ENCODE measurements at regions not wholly inside any gene's neighbourhood (a gene's known extent, or its start where the extent isn't known, plus 50 kb on each side); places are given as distances from the start of the nearest gene placed in this dataset.

DNA sequence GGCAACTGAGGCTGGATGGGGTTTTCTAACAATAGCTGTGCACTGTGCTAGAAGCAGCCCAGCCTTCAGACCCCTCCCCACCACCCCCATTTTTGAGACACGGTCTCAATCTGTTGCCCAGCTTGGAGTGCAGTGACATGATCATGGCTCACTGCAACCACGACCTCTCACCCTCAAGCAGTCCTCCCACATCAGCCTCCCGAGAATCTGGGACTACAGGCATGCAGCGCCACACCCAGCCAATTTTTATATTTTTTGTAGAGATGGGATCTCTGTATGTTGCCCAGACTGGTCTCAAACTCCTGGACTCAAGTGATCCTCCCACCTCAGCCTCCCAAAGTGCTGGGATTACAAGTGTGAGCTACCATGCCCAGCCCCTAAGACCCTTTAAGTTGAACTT, 182.5 kb downstream of the DRD1 start:
- TF ChIP-seq CTCF (IDR thresholded peaks at IDR 0.05; ENCODE audit: low read depth, low read length, missing control alignments), result no peak
- H3K4me3 ChIP-seq (ENCODE audit: low read depth, low read length), result no peak overlapping the region
- DNase-seq (ENCODE audit: low read depth), result no peak

GRCh38 chr5:175261037-175261436, 182.9 kb downstream of the DRD1 start:
- no peak for TF ChIP-seq CTCF (IDR thresholded peaks at IDR 0.05; ENCODE audit: low read depth, low read length, missing control alignments)
- no peak overlapping the region for H3K4me3 ChIP-seq (ENCODE audit: low read depth, low read length)
- DNase-seq (ENCODE audit: low read depth), result no peak

DNA sequence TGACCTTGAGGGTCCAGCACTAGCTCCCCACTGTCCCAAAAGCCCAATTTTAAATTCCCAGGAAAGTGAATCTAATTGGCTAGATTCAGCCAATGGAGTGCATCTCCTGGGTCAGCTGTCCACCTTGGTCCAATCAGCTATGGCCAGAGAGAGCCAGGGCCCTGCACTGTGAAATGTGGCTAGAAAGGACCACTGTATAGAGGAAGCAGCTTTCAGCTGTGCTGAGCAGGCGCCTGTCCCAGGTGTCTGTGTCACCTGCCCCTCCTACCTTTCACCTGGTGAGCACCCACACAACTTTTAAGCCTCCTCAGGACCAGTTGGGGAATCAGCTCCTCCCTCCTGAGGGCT, 186.2 kb downstream of the DRD1 start:
- no peak for TF ChIP-seq CTCF (IDR thresholded peaks at IDR 0.05; ENCODE audit: low read depth, low read length, missing control alignments)
- no peak overlapping the region for H3K4me3 ChIP-seq (ENCODE audit: low read depth, low read length)
- DNase-seq (ENCODE audit: low read depth), result no peak

DNA sequence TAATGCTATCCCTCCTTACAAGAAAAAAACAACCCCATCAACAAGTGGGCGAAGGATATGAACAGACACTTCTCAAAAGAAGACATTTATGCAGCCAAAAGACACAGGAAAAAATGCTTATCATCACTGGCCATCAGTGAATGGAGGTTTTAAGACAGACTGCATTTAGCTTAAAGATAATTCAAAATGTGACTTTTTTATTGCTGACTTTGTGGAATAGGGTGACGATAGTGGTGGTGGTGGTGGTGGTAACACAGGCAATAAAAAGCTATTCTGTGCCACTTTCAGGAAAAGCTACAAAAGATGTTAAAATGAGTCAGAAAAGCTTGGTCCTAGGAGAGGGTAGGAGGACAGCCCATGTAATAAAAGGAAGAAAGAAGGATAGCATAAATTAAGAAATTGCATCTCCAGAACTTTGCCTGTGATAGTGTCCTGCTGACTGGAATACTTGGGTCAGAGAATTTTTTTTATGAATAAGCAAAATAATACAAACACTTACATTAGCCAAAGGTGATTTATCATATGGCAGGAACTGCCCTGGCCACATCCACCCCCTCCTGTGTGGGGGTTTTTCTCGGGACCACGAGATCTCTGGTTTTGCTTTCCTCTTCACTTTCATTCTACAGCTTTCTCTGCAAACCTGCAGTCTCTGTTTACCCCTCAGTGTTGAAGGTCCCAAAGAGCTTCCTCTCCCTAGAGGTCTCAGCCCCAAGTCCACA, 186.7 kb downstream of the DRD1 start:
- no peak overlapping the region for H3K4me3 ChIP-seq (ENCODE audit: low read depth, low read length)
- TF ChIP-seq CTCF (IDR thresholded peaks at IDR 0.05; ENCODE audit: low read depth, low read length, missing control alignments), result no peak
- no peak for DNase-seq (ENCODE audit: low read depth)

- no peak overlapping the region for H3K4me3 ChIP-seq (ENCODE audit: low read depth, low read length)
- no peak for TF ChIP-seq CTCF (IDR thresholded peaks at IDR 0.05; ENCODE audit: low read depth, low read length, missing control alignments)
- no peak for DNase-seq (ENCODE audit: low read depth)
These were observed 189.8 kb downstream of the DRD1 start for GRCh38 chr5:175254155-175254554.

GRCh38 chr5:175253597-175253996, 190.4 kb downstream of the DRD1 start:
- H3K4me3 ChIP-seq (ENCODE audit: low read depth, low read length), result no peak overlapping the region
- no peak for DNase-seq (ENCODE audit: low read depth)
- no peak for TF ChIP-seq CTCF (IDR thresholded peaks at IDR 0.05; ENCODE audit: low read depth, low read length, missing control alignments)

DNA sequence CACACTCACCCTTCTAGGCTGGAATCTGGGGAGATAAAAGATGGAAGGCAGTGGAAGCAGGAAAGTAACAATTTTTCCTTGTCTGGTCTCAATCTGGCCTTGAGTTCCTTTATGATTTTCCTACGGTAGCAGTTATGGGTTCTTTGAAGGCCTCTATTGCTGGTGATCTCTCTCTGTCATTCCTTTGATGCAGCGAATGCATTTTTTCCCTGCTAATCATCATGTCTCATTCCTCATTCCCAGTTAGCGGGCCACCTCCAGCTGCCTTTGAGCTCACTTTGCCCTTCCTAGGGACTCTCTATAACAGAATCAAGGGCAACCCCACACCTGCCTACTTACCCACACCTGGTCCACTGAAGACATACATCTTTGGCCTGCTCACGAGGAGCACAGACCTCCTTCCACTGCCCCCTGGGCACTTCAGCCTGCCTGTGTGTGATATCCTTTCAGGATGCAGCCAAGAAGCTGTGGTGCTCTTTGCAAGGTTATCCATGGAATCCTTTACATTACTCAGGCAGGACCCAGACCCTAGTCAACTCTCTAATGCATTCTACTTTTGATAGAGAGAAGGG, 191.7 kb downstream of the DRD1 start:
- DNase-seq (ENCODE audit: low read depth), result no peak
- no peak for TF ChIP-seq CTCF (IDR thresholded peaks at IDR 0.05; ENCODE audit: low read depth, low read length, missing control alignments)
- no peak overlapping the region for H3K4me3 ChIP-seq (ENCODE audit: low read depth, low read length)

All from GM12864 (cell line).